GM23248 (cell line): ENCODE measurements at regions not wholly inside any gene's neighbourhood (a gene's known extent, or its start where the extent isn't known, plus 50 kb on each side); places are given as distances from the start of the nearest gene placed in this dataset.
"Not testable (repeated sequence)": the region's sequence is repeated elsewhere in the genome, so short reads cannot be mapped to it uniquely, and the experiment has no call there.

Experiments used
- DNase-seq: peaks from one replicate; pipeline ENCODE4 v3.0.0-alpha.2; 2015
- H2AFZ ChIP-seq: fragments of 200-600 bp; sonication (generic); 2 replicates; pipeline ENCODE4 v1.6.1; 2016; ENCODE audit warnings: antibody characterized with exemption
- H3F3A ChIP-seq: fragments of 200-600 bp; sonication (generic); 2 replicates; pipeline ENCODE4 v1.6.1; 2016; ENCODE audit warnings: mild to moderate bottlenecking, antibody characterized with exemption, mixed run types; ENCODE audit not compliant: insufficient read depth
- H3K27ac ChIP-seq: fragments of 200-600 bp; sonication (generic); 2 replicates; pipeline ENCODE4 v1.5.1; 2016; ENCODE audit warnings: mild to moderate bottlenecking
- H3K27me3 ChIP-seq: fragments of 200-600 bp; sonication (generic); replicated peaks from 2 replicates; pipeline ENCODE4 v1.6.1; 2016; ENCODE audit warnings: mild to moderate bottlenecking; ENCODE audit not compliant: insufficient read depth
- H3K36me3 ChIP-seq: fragments of 200-600 bp; sonication (generic); 2 replicates; pipeline ENCODE4 v1.6.1; 2016; ENCODE audit warnings: low read depth, mild to moderate bottlenecking
- H3K4me1 ChIP-seq: fragments of 200-600 bp; sonication (generic); 2 replicates; pipeline ENCODE4 v1.6.1; 2016; ENCODE audit warnings: mild to moderate bottlenecking; ENCODE audit not compliant: insufficient read depth
- H3K4me2 ChIP-seq: fragments of 200-600 bp; sonication (generic); one replicate; pipeline ENCODE4 v1.6.1; 2016; ENCODE audit warnings: mild to moderate bottlenecking; ENCODE audit not compliant: unreplicated experiment
- H3K4me3 ChIP-seq: fragments of 200-600 bp; sonication (generic); 2 replicates; pipeline ENCODE4 v1.5.1; 2016; ENCODE audit warnings: mild to moderate bottlenecking
- H3K79me2 ChIP-seq: fragments of 200-600 bp; sonication (generic); 2 replicates; pipeline ENCODE4 v1.6.1; 2016; ENCODE audit warnings: mild to moderate bottlenecking; ENCODE audit not compliant: insufficient read depth
- H3K9ac ChIP-seq: fragments of 200-600 bp; sonication (generic); 2 replicates; pipeline ENCODE4 v1.6.1; 2016; ENCODE audit warnings: mild to moderate bottlenecking
- H3K9me2 ChIP-seq: fragments of 200-600 bp; sonication (generic); 2 replicates; pipeline ENCODE4 v1.6.1; 2016; ENCODE audit warnings: mixed run types, mild to moderate bottlenecking, moderate library complexity; ENCODE audit not compliant: insufficient read depth
- H3K9me3 ChIP-seq: fragments of 200-600 bp; sonication (generic); one replicate; pipeline ENCODE4 v1.6.1; 2017; ENCODE audit warnings: low read depth
- H4K20me1 ChIP-seq: fragments of 200-600 bp; sonication (generic); 2 replicates; pipeline ENCODE4 v1.6.0; 2016; ENCODE audit not compliant: insufficient read depth
- EZH2 ChIP-seq: fragments of 200-600 bp; sonication (generic); IDR thresholded peaks from 2 replicates; pipeline ENCODE4 v1.6.1; 2018; ENCODE audit warnings: antibody characterized with exemption, mild to moderate bottlenecking; ENCODE audit not compliant: insufficient read depth, poor library complexity, severe bottlenecking
- EZH2phosphoT487 ChIP-seq: fragments of 200-600 bp; sonication (generic); IDR thresholded peaks from 2 replicates; pipeline ENCODE4 v1.6.1; 2018; ENCODE audit warnings: antibody characterized with exemption, moderate library complexity, mild to moderate bottlenecking, low read depth; ENCODE audit not compliant: insufficient read depth
- WGBS, 2 experiments: methylation state at CpG; one replicate each; pipeline ENCODE4 v1.1.6; 2015 to 2017; ENCODE audit warnings: low lambda C conversion rate in 2 of 2, low coverage in 1 of 2; ENCODE audit errors: missing lambda C conversion rate in 2 of 2; 5-methylcytosine and 5-hydroxymethylcytosine counted together
- in situ Hi-C: fragments of 300-500 bp; cut with MboI; formaldehyde crosslinking; loops from 2 replicates; pipeline ENCODE4 v1.15.0; 2020

- TF ChIP-seq EZH2 (no peak), EZH2phosphoT487 (no peak)
- no peak overlapping the region for H3K4me3 ChIP-seq
- no peak for DNase-seq
- no peak overlapping the region for H2AFZ ChIP-seq
- H3K4me2 ChIP-seq = no peak overlapping the region
- H3K36me3 ChIP-seq = no peaks in the 10 kb centered on the region
- no peaks in the 10 kb centered on the region for H3F3A ChIP-seq
- no peak overlapping the region for H3K9ac ChIP-seq
- 61 to 67% methylated on average over 2 of the region's 2 CpGs for WGBS, 2 experiments
- H3K9me2 ChIP-seq = no peaks in the 10 kb centered on the region
- H3K4me1 ChIP-seq = no peaks in the 10 kb centered on the region
- H3K27me3 ChIP-seq = peaks cover 25% of the 10 kb centered on the region
- H3K27ac ChIP-seq = no peak overlapping the region
- H3K9me3 ChIP-seq = no peaks in the 10 kb centered on the region
- in situ Hi-C loops = no loop called here
- no peaks in the 10 kb centered on the region for H3K79me2 ChIP-seq
- no peaks in the 10 kb centered on the region for H4K20me1 ChIP-seq
These were observed 291.2 kb upstream of the PPARGC1A start for GRCh38 chr4:24181005-24181404.

GRCh38 chr4:24180586-24180985 lies 290.7 kb upstream of the PPARGC1A start:
- no peaks in the 10 kb centered on the region for H3K79me2 ChIP-seq
- no peak overlapping the region for H3K4me3 ChIP-seq
- no peak overlapping the region for H2AFZ ChIP-seq
- H3K9ac ChIP-seq = no peak overlapping the region
- TF ChIP-seq EZH2 (no peak), EZH2phosphoT487 (no peak)
- H3K27me3 ChIP-seq = peaks cover 25% of the 10 kb centered on the region
- no peaks in the 10 kb centered on the region for H4K20me1 ChIP-seq
- no peaks in the 10 kb centered on the region for H3K36me3 ChIP-seq
- no peaks in the 10 kb centered on the region for H3F3A ChIP-seq
- no peak overlapping the region for H3K27ac ChIP-seq
- DNase-seq = no peak
- no peaks in the 10 kb centered on the region for H3K4me1 ChIP-seq
- H3K4me2 ChIP-seq = no peak overlapping the region
- no peaks in the 10 kb centered on the region for H3K9me3 ChIP-seq
- in situ Hi-C loops = no loop called here
- no peaks in the 10 kb centered on the region for H3K9me2 ChIP-seq

- Histone ChIP-seq H3K27me3 (peaks cover 20% of the 10 kb centered on the region), H3K36me3 (no peaks in the 10 kb centered on the region), H4K20me1 (no peaks in the 10 kb centered on the region), H3K79me2 (no peaks in the 10 kb centered on the region), H3K4me1 (no peaks in the 10 kb centered on the region), H3K27ac (no peak overlapping the region), H3K9me2 (no peaks in the 10 kb centered on the region), H3K4me2 (no peak overlapping the region), H3K9me3 (no peaks in the 10 kb centered on the region), H3K9ac (no peak overlapping the region), H2AFZ (no peak overlapping the region), H3F3A (no peaks in the 10 kb centered on the region), H3K4me3 (no peak overlapping the region)
- no peak for DNase-seq
- TF ChIP-seq EZH2 (no peak), EZH2phosphoT487 (no peak)
- in situ Hi-C loops = no loop called here
- 53 to 61% methylated on average over 4 of the region's 4 CpGs for WGBS, 2 experiments
These were observed 289.5 kb upstream of the PPARGC1A start for GRCh38 chr4:24179201-24179840.

GRCh38 chr4:24177443-24177842 lies 287.6 kb upstream of the PPARGC1A start:
- H4K20me1 ChIP-seq, H3K4me3 ChIP-seq, H3K4me1 ChIP-seq, H3K4me2 ChIP-seq, H3K27ac ChIP-seq, H3K79me2 ChIP-seq, in situ Hi-C loops, H3K9me3 ChIP-seq, H3K36me3 ChIP-seq, H2AFZ ChIP-seq, H3K9me2 ChIP-seq, H3K9ac ChIP-seq, H3K27me3 ChIP-seq, H3F3A ChIP-seq, DNase-seq: not testable (repeated sequence)
- 16 to 54% methylated on average over 2 of the region's 2 CpGs for WGBS, 2 experiments

- no peak for TF ChIP-seq EZH2
- no peak for TF ChIP-seq EZH2phosphoT487
- in situ Hi-C loops = no loop called here
- H3K9me2 ChIP-seq = no peaks in the 10 kb centered on the region
- no peaks in the 10 kb centered on the region for H3F3A ChIP-seq
- H3K4me1 ChIP-seq = no peaks in the 10 kb centered on the region
- DNase-seq = no peak
- no peaks in the 10 kb centered on the region for H3K9me3 ChIP-seq
- no peaks in the 10 kb centered on the region for H3K79me2 ChIP-seq
- no peaks in the 10 kb centered on the region for H4K20me1 ChIP-seq
- H3K4me2 ChIP-seq = no peak overlapping the region
- H3K27me3 ChIP-seq = no peaks in the 10 kb centered on the region
- H3K4me3 ChIP-seq = no peak overlapping the region
- WGBS, 2 experiments = 53 to 56% methylated on average over 7 of the region's 7 CpGs
- H3K9ac ChIP-seq = no peak overlapping the region
- no peaks in the 10 kb centered on the region for H3K36me3 ChIP-seq
- no peak overlapping the region for H2AFZ ChIP-seq
- no peak overlapping the region for H3K27ac ChIP-seq
These were observed 285.9 kb upstream of the PPARGC1A start for GRCh38 chr4:24175707-24176106.
